ENCODE measurements at regions not wholly inside any gene's neighbourhood (a gene's known extent, or its start where the extent isn't known, plus 50 kb on each side); places are given as distances from the start of the nearest gene placed in this dataset.

DNA sequence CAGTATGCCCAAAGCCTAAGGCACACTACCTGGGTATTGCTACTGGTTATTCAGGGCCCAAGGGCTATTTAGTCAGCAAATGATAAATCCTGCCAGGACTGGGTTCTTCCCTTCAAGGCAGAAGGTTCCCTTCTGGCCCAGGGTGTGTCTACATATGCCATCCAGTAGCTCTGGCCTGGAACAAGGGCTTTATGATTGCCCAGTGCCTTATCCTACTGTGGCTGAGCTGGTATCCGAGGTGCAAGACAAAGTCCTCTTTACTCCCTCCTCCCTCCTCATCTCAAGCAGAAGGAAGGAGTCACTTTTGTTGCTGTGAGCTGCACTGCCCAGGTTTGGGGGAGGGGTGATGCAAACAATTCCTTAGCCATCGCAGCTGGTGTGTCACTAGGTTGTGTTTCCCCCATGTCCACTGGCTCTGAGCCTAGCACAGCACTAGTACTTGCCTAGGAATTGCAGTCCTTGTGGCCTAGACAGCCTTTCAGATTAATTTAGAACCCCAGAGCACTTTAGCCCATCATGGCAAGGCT is 221.8 kb upstream of the TGFBR2 start:
- H3K9ac ChIP-seq (ENCODE audit: low read length) = no peak overlapping the region
- no peak overlapping the region for H3K4me3 ChIP-seq (ENCODE audit: low read length)
- H3K79me2 ChIP-seq (replicated peaks; ENCODE audit: insufficient read depth, low read length) = no peaks in the 10 kb centered on the region
- no peaks in the 10 kb centered on the region for H3K36me3 ChIP-seq (ENCODE audit: insufficient read depth, low read length)
- no peaks in the 10 kb centered on the region for H3K9me2 ChIP-seq (ENCODE audit: insufficient read depth, low read length)
- no peaks in the 10 kb centered on the region for H3K27me3 ChIP-seq (ENCODE audit: insufficient read depth, low read depth, low read length)
- H3F3A ChIP-seq (ENCODE audit: insufficient read depth, low read length, poor library complexity, severe bottlenecking) = no peaks in the 10 kb centered on the region
- H3K4me2 ChIP-seq (ENCODE audit: low read length) = no peak overlapping the region
- H4K20me1 ChIP-seq (ENCODE audit: insufficient read depth) = no peaks in the 10 kb centered on the region
- TF ChIP-seq MXI1 (conservative IDR thresholded peaks at IDR 0.05; ENCODE audit: poor library complexity, severe bottlenecking) (no peak), POLR2AphosphoS5 (IDR thresholded peaks at IDR 0.05) (no peak), REST (IDR thresholded peaks at IDR 0.05; ENCODE audit: borderline replicate concordance) (no peak), RAD21 (conservative IDR thresholded peaks at IDR 0.05) (no peak), CTCF (IDR thresholded peaks at IDR 0.05; ENCODE audit: poor library complexity, severe bottlenecking) (no peak), SMC3 (conservative IDR thresholded peaks at IDR 0.05; ENCODE audit: poor library complexity) (no peak), EZH2 (IDR thresholded peaks at IDR 0.05; ENCODE audit: borderline replicate concordance, insufficient read depth, low read length, poor library complexity, severe bottlenecking) (no peak), TAF1 (IDR thresholded peaks at IDR 0.05; ENCODE audit: low read depth) (no peak), EP300 (conservative IDR thresholded peaks at IDR 0.05; ENCODE audit: poor library complexity, severe bottlenecking) (no peak)
- no peak overlapping the region for H3K27ac ChIP-seq (ENCODE audit: low read length)
- H3K9me3 ChIP-seq (ENCODE audit: low read length) = no peaks in the 10 kb centered on the region
- H2AFZ ChIP-seq (ENCODE audit: low read depth, low read length) = no peak overlapping the region

GRCh38 chr3:30393079-30393478 is 213.3 kb upstream of the TGFBR2 start:
- Histone ChIP-seq H3K9me2 (ENCODE audit: insufficient read depth, low read length) (no peaks in the 10 kb centered on the region), H2AFZ (ENCODE audit: low read depth, low read length) (no peak overlapping the region), H3K4me3 (ENCODE audit: low read length) (no peak overlapping the region), H3K27me3 (ENCODE audit: insufficient read depth, low read depth, low read length) (no peaks in the 10 kb centered on the region), H3F3A (ENCODE audit: insufficient read depth, low read length, poor library complexity, severe bottlenecking) (no peaks in the 10 kb centered on the region), H3K9me3 (ENCODE audit: low read length) (no peaks in the 10 kb centered on the region), H3K9ac (ENCODE audit: low read length) (no peak overlapping the region), H3K36me3 (ENCODE audit: insufficient read depth, low read length) (no peaks in the 10 kb centered on the region), H3K4me2 (ENCODE audit: low read length) (no peak overlapping the region), H3K79me2 (replicated peaks; ENCODE audit: insufficient read depth, low read length) (no peaks in the 10 kb centered on the region), H4K20me1 (ENCODE audit: insufficient read depth) (no peaks in the 10 kb centered on the region), H3K27ac (ENCODE audit: low read length) (no peak overlapping the region)
- no peak for TF ChIP-seq RAD21 (conservative IDR thresholded peaks at IDR 0.05)
- no peak for TF ChIP-seq SMC3 (conservative IDR thresholded peaks at IDR 0.05; ENCODE audit: poor library complexity)
- TF ChIP-seq POLR2AphosphoS5 (IDR thresholded peaks at IDR 0.05) = no peak
- no peak for TF ChIP-seq EP300 (conservative IDR thresholded peaks at IDR 0.05; ENCODE audit: poor library complexity, severe bottlenecking)
- no peak for TF ChIP-seq REST (IDR thresholded peaks at IDR 0.05; ENCODE audit: borderline replicate concordance)
- TF ChIP-seq MXI1 (conservative IDR thresholded peaks at IDR 0.05; ENCODE audit: poor library complexity, severe bottlenecking) = no peak
- TF ChIP-seq TAF1 (IDR thresholded peaks at IDR 0.05; ENCODE audit: low read depth) = no peak
- TF ChIP-seq EZH2 (IDR thresholded peaks at IDR 0.05; ENCODE audit: borderline replicate concordance, insufficient read depth, low read length, poor library complexity, severe bottlenecking) = no peak
- no peak for TF ChIP-seq CTCF (IDR thresholded peaks at IDR 0.05; ENCODE audit: poor library complexity, severe bottlenecking)

Data from neural cell (in vitro differentiated cells).